Ishikawa (cell line): ENCODE measurements at regions not wholly inside any gene's neighbourhood (a gene's known extent, or its start where the extent isn't known, plus 50 kb on each side); places are given as distances from the start of the nearest gene placed in this dataset.

Experiments used
- CEBPB ChIP-seq: IDR thresholded peaks from 2 replicates; pipeline ENCODE4 v1.6.1; 2012
- FOXM1 ChIP-seq: IDR thresholded peaks from 2 replicates; pipeline ENCODE4 v1.6.1; 2012; ENCODE audit warnings: low read depth, borderline replicate concordance
- NFIC ChIP-seq: IDR thresholded peaks from 2 replicates; pipeline ENCODE4 v1.6.1; 2012
- RAD21 ChIP-seq: IDR thresholded peaks from 2 replicates; pipeline ENCODE4 v1.6.1; 2012; ENCODE audit warnings: low read depth
- TAF1 ChIP-seq: IDR thresholded peaks from 2 replicates; pipeline ENCODE4 v1.6.1; 2012; ENCODE audit warnings: low read depth, mild to moderate bottlenecking
- TF ChIP-seq, protein P1 (sequence below): IDR thresholded peaks from 2 replicates; pipeline ENCODE4 v1.6.1; 2012
- TF ChIP-seq, protein P2 (sequence below): IDR thresholded peaks from 2 replicates; pipeline ENCODE4 v1.6.1; 2012; ENCODE audit warnings: low read depth, mild to moderate bottlenecking
- TF ChIP-seq, protein P3 (sequence below): IDR thresholded peaks from 2 replicates; pipeline ENCODE4 v1.6.1; 2012

DNA sequence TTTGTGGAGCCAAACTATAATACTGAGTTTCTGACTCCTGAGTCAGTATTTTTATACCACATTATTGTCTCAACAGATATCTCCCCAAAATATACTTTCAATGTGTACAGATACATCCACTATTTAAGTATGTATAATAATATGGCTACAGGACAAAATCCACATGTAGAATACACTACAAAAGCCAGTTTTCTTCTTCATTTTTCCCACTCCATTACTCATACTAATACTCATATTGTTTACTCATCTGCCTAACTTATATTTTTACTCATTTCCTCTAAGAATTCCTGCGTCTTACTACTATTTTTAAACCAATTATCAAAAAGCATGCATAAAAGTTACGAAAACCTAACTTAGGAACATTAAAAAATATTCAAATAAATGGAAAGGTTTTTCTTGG lies 440.8 kb downstream of the ZNF385D start:
- TF ChIP-seq, protein P1, sequence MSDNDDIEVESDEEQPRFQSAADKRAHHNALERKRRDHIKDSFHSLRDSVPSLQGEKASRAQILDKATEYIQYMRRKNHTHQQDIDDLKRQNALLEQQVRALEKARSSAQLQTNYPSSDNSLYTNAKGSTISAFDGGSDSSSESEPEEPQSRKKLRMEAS: no peak
- TF ChIP-seq NFIC (no peak), TAF1 (no peak), FOXM1 (no peak), CEBPB (no peak), RAD21 (no peak)
- TF ChIP-seq, protein P2, sequence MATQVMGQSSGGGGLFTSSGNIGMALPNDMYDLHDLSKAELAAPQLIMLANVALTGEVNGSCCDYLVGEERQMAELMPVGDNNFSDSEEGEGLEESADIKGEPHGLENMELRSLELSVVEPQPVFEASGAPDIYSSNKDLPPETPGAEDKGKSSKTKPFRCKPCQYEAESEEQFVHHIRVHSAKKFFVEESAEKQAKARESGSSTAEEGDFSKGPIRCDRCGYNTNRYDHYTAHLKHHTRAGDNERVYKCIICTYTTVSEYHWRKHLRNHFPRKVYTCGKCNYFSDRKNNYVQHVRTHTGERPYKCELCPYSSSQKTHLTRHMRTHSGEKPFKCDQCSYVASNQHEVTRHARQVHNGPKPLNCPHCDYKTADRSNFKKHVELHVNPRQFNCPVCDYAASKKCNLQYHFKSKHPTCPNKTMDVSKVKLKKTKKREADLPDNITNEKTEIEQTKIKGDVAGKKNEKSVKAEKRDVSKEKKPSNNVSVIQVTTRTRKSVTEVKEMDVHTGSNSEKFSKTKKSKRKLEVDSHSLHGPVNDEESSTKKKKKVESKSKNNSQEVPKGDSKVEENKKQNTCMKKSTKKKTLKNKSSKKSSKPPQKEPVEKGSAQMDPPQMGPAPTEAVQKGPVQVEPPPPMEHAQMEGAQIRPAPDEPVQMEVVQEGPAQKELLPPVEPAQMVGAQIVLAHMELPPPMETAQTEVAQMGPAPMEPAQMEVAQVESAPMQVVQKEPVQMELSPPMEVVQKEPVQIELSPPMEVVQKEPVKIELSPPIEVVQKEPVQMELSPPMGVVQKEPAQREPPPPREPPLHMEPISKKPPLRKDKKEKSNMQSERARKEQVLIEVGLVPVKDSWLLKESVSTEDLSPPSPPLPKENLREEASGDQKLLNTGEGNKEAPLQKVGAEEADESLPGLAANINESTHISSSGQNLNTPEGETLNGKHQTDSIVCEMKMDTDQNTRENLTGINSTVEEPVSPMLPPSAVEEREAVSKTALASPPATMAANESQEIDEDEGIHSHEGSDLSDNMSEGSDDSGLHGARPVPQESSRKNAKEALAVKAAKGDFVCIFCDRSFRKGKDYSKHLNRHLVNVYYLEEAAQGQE: no peak
- TF ChIP-seq, protein P3, sequence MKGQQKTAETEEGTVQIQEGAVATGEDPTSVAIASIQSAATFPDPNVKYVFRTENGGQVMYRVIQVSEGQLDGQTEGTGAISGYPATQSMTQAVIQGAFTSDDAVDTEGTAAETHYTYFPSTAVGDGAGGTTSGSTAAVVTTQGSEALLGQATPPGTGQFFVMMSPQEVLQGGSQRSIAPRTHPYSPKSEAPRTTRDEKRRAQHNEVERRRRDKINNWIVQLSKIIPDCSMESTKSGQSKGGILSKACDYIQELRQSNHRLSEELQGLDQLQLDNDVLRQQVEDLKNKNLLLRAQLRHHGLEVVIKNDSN: no peak
